HG02798 (cell line): ENCODE measurements at regions not wholly inside any gene's neighbourhood (a gene's known extent, or its start where the extent isn't known, plus 50 kb on each side); places are given as distances from the start of the nearest gene placed in this dataset.
"Not testable (repeated sequence)": the region's sequence is repeated elsewhere in the genome, so short reads cannot be mapped to it uniquely, and the experiment has no call there.

ENCODE experiments used
- ATAC-seq: cut with Tn5 transposase; IDR thresholded peaks from one replicate; pipeline ENCODE4 v1.9.1; 2021; ENCODE audit warnings: mild to moderate bottlenecking; ENCODE audit not compliant: unreplicated experiment, poor library complexity

GRCh38 chr10:36050763-36051499, 408.8 kb upstream of the FZD8 start:
- no peak for ATAC-seq

DNA sequence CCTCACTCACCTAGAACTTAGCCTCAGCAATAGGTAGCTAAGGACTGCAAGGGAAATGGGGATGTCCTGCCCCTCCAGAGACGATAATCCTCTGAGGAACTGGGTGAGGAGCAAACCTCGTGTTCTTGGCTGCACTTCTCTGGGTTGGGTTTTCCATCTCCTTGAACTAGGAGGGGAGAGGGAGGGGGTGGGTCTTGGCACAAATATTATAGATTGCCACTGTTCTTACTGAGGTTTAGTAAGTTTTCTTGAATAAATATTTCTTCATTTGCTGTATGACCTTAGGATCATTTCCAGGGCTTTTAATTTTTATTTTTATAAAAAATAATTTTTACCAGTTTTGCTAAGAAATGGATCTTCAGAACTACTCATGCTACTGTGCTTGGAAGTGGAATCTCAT, 406.7 kb upstream of the FZD8 start:
- no peak for ATAC-seq

- ATAC-seq = no peak
Observed at GRCh38 chr10:36048236-36048635, 406.1 kb upstream of the FZD8 start.

- ATAC-seq = no peak
Observed at GRCh38 chr10:36042135-36042534, 400.0 kb upstream of the FZD8 start.

DNA sequence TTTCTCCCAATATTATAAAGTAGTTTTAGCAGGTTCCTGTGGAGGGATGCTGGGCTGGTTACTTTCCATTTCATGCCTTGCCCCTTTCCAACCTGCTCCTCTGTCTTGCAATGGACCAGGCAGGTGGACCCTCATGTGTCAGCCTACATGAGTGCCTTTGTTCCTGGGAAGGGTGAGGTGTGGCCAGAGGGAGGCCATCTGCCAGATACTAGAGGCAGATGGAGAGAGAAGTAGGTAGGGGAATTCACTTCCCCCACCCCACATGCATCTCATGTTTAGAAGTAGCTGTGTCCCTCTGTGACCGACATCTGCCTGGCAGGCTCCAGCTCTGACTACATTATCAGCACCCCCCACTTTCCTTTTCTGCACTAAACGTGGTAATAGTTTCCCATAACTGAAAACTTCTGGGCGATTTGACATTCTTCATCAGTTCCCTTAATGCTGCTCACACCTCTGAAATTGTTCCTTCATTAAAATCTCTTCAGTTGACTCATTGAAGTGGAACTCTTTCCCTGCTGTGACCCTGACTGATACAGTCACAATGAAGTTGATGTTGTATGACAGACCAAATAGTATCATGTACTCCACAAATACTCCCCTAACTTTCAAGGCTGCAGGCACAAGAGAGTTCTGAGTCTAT, 396.3 kb upstream of the FZD8 start:
- no peak for ATAC-seq

DNA sequence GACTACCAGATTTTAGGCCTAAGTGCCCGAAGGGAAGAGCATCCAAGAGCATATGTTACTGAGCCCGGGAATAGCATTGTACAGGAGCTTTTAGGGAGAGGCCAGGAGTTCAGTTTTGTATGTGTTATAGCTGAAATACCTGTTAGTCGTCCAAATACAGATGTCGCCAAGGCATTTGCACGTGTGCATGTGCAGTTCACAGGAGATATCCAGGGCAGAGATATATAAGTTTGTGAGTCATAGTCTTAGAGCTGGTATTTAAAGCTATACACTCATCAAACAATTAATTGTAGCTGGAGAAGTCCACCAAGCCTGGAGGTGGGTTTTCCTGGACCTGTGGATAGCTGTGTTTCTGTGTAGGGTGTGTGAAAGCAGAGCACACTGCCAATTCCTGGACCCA, 394.0 kb upstream of the FZD8 start:
- no peak for ATAC-seq

DNA sequence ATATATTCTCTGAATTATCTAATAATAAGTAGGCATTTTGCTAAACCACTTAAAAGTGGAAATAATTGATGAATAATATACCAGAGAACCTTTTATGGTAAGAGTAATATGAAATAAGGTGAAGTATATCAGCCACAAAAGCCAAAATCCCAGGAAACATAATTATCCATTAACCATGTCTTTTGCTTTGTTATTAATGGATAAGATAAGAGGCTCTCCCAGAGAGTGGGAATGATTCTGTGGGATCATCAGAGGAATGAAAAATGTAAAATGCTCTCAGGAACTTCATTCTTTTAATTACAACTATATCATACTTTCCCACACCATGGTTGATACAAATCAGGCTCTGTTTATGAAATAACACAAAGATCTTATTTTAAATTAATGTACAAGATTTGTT, 391.7 kb upstream of the FZD8 start:
- no peak for ATAC-seq

DNA sequence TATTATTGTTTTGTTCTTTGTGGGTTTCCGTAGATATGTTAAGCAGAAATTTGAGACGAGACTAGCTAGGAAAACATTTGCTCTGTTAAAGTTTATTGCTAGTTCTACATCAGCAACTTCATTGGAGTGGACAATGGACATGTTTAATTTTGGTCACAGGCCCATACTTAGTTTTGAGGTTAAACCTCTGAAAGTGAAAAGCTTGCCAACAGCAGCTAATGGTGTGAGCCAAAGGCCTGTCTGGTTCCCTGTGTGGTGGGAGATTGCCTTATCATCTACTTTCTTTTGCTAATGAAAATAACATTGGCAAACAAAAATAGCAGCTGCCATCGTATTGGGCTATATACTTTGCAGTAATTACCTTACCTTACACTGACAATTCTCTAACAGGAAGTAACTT, 388.4 kb upstream of the FZD8 start:
- ATAC-seq = no peak

DNA sequence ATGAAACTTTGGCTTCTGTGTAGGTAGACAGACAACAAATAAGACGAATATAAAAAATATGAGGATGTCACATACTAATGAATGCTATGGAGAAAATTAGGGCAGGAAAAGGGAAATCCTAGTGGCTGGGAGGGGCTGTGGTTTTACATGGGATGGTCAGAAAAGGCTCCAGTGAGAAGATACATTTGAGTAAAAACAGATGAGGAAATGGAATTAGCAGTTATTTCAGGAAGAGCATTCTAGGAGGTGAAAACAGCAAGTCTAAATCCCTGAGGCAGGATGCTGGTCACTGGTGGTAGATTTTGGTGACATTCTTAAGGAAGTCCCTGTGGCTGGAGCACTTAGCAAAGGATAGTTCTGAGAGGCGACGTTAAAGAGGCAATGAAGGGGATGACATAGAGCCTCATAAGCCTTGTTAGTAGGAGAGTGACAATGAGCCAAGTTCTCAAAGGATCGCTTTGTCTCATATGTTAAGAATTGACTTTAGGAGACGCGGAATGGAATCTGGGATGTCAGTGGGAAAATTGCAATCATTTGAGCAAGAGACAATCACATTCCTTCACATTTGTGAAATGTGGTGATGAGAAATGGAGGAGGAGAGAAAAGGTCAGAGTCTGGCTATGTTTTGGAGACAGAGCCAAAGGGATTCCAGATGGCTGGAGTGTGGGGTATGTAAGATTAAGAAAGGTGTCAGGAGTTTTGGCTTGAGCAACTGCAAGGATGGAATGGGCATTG, 384.7 kb upstream of the FZD8 start:
- ATAC-seq = no peak

DNA sequence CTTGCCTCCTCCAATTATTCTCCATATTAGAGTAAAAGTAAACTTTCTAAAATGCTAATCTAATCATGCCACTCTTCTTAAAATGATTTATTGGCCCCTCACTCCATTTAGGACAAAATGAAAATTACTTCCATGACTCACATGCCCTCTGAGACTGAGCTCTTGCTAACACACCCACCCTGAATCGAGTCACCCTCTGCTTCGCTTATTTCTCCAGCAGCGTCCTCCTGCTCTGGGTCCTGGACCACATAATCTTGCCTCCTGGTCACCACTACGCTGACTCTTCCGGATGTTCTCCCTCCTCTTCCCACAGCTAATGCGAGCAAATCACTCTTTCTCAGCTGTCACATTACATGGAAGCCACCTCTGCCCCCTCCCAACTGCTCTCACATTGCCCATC, 384.0 kb upstream of the FZD8 start:
- no peak for ATAC-seq

GRCh38 chr10:36023939-36024338, 381.8 kb upstream of the FZD8 start:
- ATAC-seq = no peak

GRCh38 chr10:36021096-36021495, 379.0 kb upstream of the FZD8 start:
- ATAC-seq = no peak

DNA sequence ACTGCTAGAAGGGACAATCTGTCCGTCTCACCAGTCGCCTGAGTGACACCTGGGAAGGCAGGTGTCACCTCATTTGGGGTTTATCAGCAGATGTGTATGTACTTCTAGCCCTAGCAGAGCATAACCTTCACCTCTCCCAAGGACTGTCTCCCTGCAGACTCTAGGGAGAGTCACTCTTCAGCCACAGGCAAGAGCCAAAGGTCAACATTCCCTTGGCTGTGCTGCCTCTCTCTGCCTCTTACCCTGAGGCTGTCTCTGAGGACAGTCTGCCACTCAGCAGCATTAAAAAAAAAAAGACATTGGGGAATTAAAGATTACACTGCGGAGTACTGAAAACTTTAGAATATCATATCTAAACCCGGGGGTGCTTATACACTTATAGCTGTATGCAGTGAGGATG, 377.7 kb upstream of the FZD8 start:
- ATAC-seq = no peak

- no peak for ATAC-seq
Observed at GRCh38 chr10:36018996-36019395, 376.9 kb upstream of the FZD8 start.

GRCh38 chr10:36017137-36017536, 375.0 kb upstream of the FZD8 start:
- no peak for ATAC-seq

- no peak for ATAC-seq
Observed at GRCh38 chr10:36007369-36007768, 365.3 kb upstream of the FZD8 start.

DNA sequence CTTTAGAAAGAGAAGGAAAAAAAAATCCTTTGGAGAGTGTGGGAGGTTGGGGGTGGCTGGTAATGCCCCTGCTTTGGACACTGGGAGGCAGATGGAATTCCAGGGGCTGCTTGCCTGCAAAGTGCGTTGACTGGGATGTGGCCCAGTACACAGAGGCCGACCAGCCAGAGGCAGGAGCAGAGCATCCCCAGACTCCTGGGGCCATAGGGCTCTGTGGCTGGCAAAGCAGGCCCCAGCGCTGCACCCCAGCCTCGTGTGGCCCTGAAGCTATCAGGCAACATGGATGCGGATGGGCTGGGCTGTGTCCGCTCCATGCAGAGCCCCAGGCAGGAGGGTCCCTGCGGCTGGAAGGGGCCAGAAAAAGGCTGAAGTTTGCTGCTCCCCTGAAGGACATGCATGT, 361.6 kb upstream of the FZD8 start:
- no peak for ATAC-seq

DNA sequence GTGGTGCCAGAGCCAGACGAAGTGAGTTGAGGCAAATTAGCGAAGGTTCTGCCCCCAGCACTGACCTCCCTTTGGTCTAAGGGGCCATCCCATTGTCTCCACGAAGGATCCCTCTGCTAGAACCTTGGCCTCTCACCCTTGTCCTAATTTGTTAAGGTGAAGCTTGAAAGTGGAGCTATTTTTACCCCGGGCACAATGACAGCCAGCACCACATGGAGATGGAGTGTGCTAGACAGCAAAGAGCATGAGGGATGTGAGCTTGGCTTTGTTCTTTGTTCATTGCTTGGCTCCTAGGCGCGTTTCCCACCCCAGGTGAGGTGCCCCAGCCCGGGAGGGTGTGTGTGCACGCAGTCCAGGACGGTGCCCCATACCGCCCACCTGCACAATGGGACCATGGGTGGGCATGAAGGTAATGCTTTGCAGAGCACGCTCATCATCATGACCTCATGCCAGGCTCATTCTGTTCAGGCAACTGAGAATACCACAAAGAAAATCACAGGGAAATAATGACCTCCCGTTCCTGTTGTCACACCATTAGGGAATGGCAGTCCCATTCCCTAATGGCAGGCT, 361.0 kb upstream of the FZD8 start:
- no peak for ATAC-seq

- no peak for ATAC-seq
Observed at GRCh38 chr10:36002445-36002844, 360.3 kb upstream of the FZD8 start.

GRCh38 chr10:36000754-36001153, 358.7 kb upstream of the FZD8 start:
- ATAC-seq = not testable (repeated sequence)

GRCh38 chr10:35998026-35998425, 355.9 kb upstream of the FZD8 start:
- no peak for ATAC-seq
